BE2C (cell line): ENCODE measurements at regions not wholly inside any gene's neighbourhood (a gene's known extent, or its start where the extent isn't known, plus 50 kb on each side); places are given as distances from the start of the nearest gene placed in this dataset.
"Not testable (repeated sequence)": the region's sequence is repeated elsewhere in the genome, so short reads cannot be mapped to it uniquely, and the experiment has no call there.

Experiments used
- DNase-seq: peaks from one replicate; pipeline ENCODE4 v3.0.0-alpha.2; 2020
- H3K27me3 ChIP-seq: fragments of 250-450 bp; sonication (Bioruptor Pico); 2 replicates; pipeline ENCODE4 v1.5.1; 2020; ENCODE audit warnings: mild to moderate bottlenecking
- H3K36me3 ChIP-seq: fragments of 250-450 bp; sonication (Bioruptor Pico); 2 replicates; pipeline ENCODE4 v1.5.1; 2020; ENCODE audit warnings: mild to moderate bottlenecking
- H3K4me1 ChIP-seq: fragments of 250-450 bp; sonication (Bioruptor Pico); 2 replicates; pipeline ENCODE4 v1.5.1; 2020
- H3K4me3 ChIP-seq: 2 replicates; pipeline ENCODE4 v1.5.1; 2011; ENCODE audit warnings: low read depth, low read length
- H3K9me3 ChIP-seq: fragments of 250-450 bp; sonication (Bioruptor Pico); 2 replicates; pipeline ENCODE4 v1.5.1; 2020
- TF ChIP-seq, protein P1 (sequence below): IDR thresholded peaks from 2 replicates; pipeline ENCODE4 v1.5.1; 2012; ENCODE audit warnings: mild to moderate bottlenecking, low read depth, low read length

DNA sequence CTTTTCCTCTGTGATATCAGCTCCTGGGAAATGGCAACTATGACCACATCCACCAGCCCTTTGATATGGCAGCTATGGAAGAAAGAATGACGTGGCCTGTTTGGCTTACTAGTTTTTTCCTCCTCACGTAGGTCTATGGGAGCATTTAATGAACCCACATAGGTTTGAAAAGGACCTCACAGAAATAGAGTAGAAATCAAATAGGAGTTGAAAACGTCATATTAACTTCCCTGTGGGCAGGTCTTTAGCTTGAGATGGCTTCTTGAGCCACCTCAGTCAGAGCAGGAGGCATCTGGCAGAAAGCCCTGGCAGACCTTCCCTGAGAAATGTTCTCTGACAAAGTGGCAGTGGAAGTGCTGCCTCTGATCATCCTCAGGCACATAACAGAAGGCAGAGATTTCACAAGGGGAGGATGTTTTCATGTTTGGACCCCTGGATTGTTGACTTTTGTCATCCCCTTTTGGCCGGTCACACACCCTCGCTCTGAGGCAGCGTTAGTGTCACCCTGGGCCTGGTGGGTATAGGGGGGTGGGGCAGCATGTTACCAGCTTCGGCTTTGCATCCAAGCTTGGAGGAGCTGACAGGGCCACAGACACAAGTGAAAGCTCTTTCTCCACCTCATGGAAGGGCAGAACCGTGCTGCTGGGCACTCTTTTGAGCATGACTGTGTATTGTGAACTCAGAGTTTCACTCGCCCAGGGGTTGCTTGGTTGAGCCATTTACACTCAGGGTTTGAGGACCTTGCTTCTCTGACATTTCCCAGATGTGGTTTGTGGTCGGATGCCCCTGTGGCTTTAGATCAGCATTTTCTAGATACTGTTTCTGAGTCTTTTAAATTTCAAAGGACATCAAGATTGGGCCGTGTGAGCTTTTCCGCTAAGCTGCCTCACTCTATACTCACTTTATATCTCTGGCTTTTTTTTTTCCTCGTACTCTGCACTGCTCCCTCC is 184.2 kb downstream of the STK31 start:
- H3K9me3 ChIP-seq, result no peaks in the 10 kb centered on the region
- TF ChIP-seq, protein P1, sequence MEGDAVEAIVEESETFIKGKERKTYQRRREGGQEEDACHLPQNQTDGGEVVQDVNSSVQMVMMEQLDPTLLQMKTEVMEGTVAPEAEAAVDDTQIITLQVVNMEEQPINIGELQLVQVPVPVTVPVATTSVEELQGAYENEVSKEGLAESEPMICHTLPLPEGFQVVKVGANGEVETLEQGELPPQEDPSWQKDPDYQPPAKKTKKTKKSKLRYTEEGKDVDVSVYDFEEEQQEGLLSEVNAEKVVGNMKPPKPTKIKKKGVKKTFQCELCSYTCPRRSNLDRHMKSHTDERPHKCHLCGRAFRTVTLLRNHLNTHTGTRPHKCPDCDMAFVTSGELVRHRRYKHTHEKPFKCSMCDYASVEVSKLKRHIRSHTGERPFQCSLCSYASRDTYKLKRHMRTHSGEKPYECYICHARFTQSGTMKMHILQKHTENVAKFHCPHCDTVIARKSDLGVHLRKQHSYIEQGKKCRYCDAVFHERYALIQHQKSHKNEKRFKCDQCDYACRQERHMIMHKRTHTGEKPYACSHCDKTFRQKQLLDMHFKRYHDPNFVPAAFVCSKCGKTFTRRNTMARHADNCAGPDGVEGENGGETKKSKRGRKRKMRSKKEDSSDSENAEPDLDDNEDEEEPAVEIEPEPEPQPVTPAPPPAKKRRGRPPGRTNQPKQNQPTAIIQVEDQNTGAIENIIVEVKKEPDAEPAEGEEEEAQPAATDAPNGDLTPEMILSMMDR, result no peak
- no peaks in the 10 kb centered on the region for H3K27me3 ChIP-seq
- DNase-seq, result no peak
- no peaks in the 10 kb centered on the region for H3K36me3 ChIP-seq
- no peaks in the 10 kb centered on the region for H3K4me1 ChIP-seq
- no peak overlapping the region for H3K4me3 ChIP-seq

DNA sequence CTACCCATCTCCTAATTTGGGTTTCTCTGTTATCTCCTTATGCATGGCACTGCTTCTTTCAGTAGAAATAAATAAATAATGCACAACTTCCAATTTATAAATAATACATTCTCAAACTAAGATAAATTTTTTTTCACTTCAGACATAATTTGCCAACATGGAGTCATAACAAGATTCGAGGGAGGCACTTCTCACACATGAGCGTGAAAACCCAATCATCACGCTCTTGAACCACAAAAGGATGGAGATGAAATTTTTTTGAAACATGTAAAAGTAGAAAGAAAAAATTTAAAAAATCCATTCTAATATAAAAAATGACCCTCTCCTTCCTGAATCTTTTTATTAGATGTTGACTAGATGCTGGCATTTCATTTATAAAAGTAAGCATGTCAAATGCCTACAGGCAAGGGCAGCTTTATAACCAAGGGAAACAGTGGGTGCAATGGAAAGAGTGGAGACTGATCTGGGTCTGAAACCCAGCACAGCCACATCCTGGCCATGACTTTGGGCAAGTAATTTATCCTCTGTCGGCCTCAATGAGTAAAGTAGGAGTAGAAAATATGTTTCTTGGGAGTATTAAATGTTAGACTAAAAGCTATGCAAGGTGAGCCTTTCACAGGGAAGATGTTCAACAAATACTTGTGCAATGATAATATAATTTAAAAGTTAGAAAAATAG is 185.0 kb downstream of the STK31 start:
- no peaks in the 10 kb centered on the region for H3K9me3 ChIP-seq
- no peak overlapping the region for H3K4me3 ChIP-seq
- no peak for DNase-seq
- no peaks in the 10 kb centered on the region for H3K4me1 ChIP-seq
- H3K36me3 ChIP-seq, result no peaks in the 10 kb centered on the region
- H3K27me3 ChIP-seq, result no peaks in the 10 kb centered on the region
- TF ChIP-seq, protein P1, result no peak

DNA sequence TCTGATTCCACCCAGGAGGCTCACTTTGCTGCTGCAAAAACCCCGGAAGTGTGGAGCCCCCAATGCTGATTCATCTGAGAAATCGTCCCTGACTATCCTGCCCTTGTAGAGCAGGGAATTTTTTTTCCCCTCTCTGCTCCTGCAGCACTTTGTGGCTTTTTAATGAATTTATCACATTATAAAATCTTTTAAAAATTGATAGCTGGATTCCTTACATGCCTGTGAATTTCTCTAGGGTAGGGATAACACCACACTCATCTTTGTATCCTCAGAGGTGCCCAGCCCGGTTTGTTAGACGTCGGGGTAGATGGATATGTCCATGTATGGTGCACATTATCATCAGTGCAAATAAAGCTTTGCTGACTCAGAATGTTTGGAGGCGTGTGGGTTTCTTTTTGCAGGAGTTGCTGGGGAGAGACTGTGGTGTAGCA is 185.7 kb downstream of the STK31 start:
- no peaks in the 10 kb centered on the region for H3K27me3 ChIP-seq
- no peaks in the 10 kb centered on the region for H3K4me1 ChIP-seq
- no peak overlapping the region for H3K4me3 ChIP-seq
- no peaks in the 10 kb centered on the region for H3K9me3 ChIP-seq
- TF ChIP-seq, protein P1, result no peak
- no peaks in the 10 kb centered on the region for H3K36me3 ChIP-seq
- no peak for DNase-seq

DNA sequence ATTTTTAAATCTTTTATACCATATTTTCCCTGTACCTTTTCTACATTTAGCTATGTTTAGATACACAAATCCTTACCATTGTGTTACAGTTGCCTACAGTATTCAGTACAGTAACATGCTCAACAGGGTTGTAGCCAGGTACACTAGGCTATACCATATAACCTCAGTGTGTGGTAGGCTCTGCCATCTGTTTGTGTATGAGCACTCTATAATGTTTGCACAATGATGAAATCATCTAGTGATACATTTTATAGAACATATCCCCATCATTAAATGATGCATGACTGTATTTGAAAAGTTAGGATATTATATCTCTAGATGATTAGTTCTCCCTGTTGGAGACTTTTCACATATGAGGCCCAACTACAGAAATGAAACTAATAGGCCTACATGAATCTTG is 188.6 kb downstream of the STK31 start:
- no peaks in the 10 kb centered on the region for H3K27me3 ChIP-seq
- H3K9me3 ChIP-seq, result no peaks in the 10 kb centered on the region
- DNase-seq, result no peak
- H3K36me3 ChIP-seq, result no peaks in the 10 kb centered on the region
- no peak overlapping the region for H3K4me3 ChIP-seq
- TF ChIP-seq, protein P1, result no peak
- H3K4me1 ChIP-seq, result no peaks in the 10 kb centered on the region

DNA sequence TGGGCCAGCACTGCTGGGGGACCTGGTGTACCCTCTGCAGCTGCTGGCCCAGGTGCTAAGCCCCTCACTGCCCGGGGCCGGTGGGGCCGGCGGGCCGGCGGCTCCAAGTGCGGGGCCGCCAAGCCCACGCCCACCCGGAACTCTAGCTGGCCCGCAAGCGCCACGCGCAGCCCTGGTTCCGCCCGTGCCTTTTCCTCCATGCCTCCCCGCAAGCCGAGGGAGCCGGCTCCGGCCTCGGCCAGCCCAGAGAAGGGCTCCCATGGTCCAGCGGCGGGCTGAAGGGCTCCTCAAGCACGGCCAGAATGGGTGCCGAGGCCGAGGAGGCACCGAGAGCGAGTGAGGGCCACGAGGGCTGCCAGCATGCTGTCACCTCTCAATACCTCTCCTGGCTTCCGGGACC is 194.9 kb downstream of the STK31 start:
- not testable (repeated sequence) for H3K36me3 ChIP-seq, H3K27me3 ChIP-seq, H3K9me3 ChIP-seq, DNase-seq, H3K4me3 ChIP-seq, H3K4me1 ChIP-seq

DNA sequence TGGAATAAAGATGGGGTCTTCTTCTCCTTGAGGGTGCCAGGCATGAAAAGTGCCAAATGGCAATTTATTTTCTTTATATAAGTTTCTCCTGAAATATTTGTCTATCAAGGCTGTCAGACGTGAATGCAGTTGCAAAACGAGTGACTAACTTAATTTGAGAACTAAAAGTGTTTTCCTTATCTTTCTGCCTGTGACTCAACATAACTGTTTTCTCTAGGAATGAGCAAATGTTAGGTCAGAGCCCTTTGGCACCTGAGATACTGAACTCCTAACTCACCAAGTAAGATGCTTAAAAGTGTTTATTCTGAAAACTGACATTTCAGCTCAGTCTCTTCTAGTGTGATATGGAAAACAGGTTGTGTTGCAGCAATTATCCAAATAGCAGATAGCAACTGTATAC is 197.0 kb downstream of the STK31 start:
- H3K4me1 ChIP-seq, result no peaks in the 10 kb centered on the region
- no peaks in the 10 kb centered on the region for H3K36me3 ChIP-seq
- no peak for DNase-seq
- H3K4me3 ChIP-seq, result no peak overlapping the region
- no peaks in the 10 kb centered on the region for H3K27me3 ChIP-seq
- no peaks in the 10 kb centered on the region for H3K9me3 ChIP-seq
- TF ChIP-seq, protein P1, result no peak
